Natural killer cell treated with Interleukin-12 subunit alpha and Interleukin-12 subunit beta and Interleukin-15 and Interleukin-18, amount 100 ng/mL, for 72 hours (primary cell): ENCODE measurements at regions not wholly inside any gene's neighbourhood (a gene's known extent, or its start where the extent isn't known, plus 50 kb on each side); places are given as distances from the start of the nearest gene placed in this dataset.

ENCODE experiments used
- ATAC-seq, 2 donors: fragments of 150-1000 bp; cut with Tn5 transposase in 1 of 2; sonication (Bioruptor Pico), chemical (Tn5 transposase) in 1 of 2; 2 replicates each; pipeline ENCODE4 v1.10.0; 2021
- DNase-seq: peaks from one replicate; pipeline ENCODE4 v3.0.0; 2022; ENCODE audit warnings: low spot score
- H3K27ac Mint-ChIP-seq, 2 donors: 1 replicate in 1 of 2; 2 replicates in 1 of 2; pipeline ENCODE4 v1.8.0; 2022; ENCODE audit warnings: mixed read lengths in 2 of 2, mild to moderate bottlenecking in 1 of 2, moderate library complexity in 1 of 2
- H3K27me3 Mint-ChIP-seq, 2 donors: 1 replicate in 1 of 2; 2 replicates in 1 of 2; pipeline ENCODE4 v1.8.0; 2022; ENCODE audit warnings: mixed read lengths in 2 of 2
- H3K36me3 Mint-ChIP-seq: one replicate; pipeline ENCODE4 v1.8.0; 2022; ENCODE audit warnings: mixed read lengths
- H3K4me1 Mint-ChIP-seq, 2 donors: 1 replicate in 1 of 2; 2 replicates in 1 of 2; pipeline ENCODE4 v1.8.0; 2022; ENCODE audit warnings: low read depth in 2 of 2, mixed read lengths in 2 of 2, mild to moderate bottlenecking in 1 of 2
- H3K4me3 Mint-ChIP-seq: one replicate; pipeline ENCODE4 v1.8.0; 2022; ENCODE audit warnings: mixed read lengths
- H3K9me3 Mint-ChIP-seq: 2 replicates; pipeline ENCODE4 v1.8.0; 2022; ENCODE audit warnings: mixed read lengths

- ATAC-seq = no peak
- no peak overlapping the region for H3K4me3 Mint-ChIP-seq
- no peaks in the 10 kb centered on the region for H3K4me1 Mint-ChIP-seq
- H3K27ac Mint-ChIP-seq = no peak overlapping the region
- H3K27me3 Mint-ChIP-seq = peaks cover 15 to 27% of the 10 kb centered on the region in 2 donors
- H3K36me3 Mint-ChIP-seq = no peaks in the 10 kb centered on the region
- no peaks in the 10 kb centered on the region for H3K9me3 Mint-ChIP-seq
- no peak for DNase-seq
These were observed 50.9 kb upstream of the ZNF354B start for GRCh38 chr5:178808886-178809285.

GRCh38 chr5:178801021-178801420 is 58.7 kb upstream of the ZNF354B start:
- Mint-ChIP-seq H3K36me3 (no peaks in the 10 kb centered on the region), H3K4me1 (no peaks in the 10 kb centered on the region), H3K27ac (no peak overlapping the region), H3K27me3 (peaks cover 10 to 11% of the 10 kb centered on the region in 2 donors), H3K4me3 (no peak overlapping the region), H3K9me3 (peaks cover 3% of the 10 kb centered on the region)
- DNase-seq (no peak), ATAC-seq (no peak)

DNA sequence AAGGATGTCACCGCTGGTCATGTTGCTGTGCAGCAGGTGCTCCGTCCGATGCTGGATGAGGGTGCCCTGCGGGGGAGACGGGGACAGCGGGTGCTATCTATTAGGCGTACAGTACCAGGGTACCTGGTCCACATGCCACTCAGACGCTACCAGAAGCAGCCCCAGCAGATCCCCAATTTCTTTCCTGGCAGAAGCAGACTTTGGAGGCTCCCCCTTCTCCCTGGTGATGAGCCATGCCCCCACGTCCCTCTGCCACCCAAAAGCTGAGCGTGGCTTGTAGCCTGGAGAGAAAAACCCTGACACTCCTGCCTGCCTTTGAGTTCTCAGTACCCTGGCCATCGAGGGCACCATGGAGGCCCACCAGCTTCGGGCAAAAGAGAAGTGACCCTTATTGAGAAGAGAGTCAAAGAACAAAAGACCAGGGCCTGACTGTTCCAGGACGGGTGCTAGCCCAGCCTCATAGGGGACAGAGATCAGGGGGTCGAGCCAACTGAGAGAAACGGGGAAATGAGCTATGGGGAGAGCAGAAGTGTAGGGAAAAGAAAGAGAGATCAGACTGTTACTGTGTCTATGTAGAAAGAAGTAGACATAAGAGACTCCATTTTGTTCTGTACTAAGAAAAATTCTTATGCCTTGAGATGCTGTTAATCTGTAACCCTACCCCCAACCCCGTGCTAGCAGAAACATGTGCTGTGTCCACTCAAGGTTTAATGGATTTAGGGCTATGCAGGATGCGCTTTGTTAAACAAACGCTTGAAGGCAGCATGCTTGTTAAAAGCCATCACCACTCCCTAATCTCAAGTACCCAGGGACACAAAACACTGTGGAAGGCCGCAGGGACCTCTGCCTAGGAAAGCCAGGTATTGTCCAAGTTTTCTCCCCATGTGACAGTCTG is 62.0 kb upstream of the ZNF354B start:
- ATAC-seq (peak in 1 of 2 donors; percentile 7), DNase-seq (no peak)
- Mint-ChIP-seq H3K9me3 (peaks cover 3% of the 10 kb centered on the region), H3K27ac (no peak overlapping the region), H3K4me1 (no peaks in the 10 kb centered on the region), H3K27me3 (peaks cover 6 to 9% of the 10 kb centered on the region in 2 donors), H3K36me3 (no peaks in the 10 kb centered on the region), H3K4me3 (no peak overlapping the region)

DNA sequence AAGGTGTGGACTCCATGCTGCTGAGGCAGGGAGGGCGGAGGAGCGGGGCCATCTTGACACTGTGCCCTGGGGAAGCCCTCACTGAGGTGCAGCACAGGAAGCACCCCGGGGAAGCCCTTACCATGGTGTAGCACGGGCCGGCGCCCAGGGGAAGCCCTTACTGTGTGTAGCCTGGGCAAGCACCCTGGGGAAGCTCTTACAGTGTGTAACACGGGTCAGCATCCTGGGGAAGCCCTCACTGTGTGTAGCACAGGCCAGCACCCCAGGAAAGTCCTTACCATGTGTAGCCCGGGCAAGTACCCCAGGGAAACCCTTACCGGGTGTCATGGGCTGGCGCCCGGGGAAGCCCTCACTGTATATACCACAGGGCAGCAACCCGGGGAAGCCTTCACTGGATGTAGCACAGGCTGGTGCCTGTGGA is 62.6 kb upstream of the ZNF354B start:
- Mint-ChIP-seq H3K36me3 (no peaks in the 10 kb centered on the region), H3K4me3 (no peak overlapping the region), H3K27me3 (peaks cover 6 to 9% of the 10 kb centered on the region in 2 donors), H3K4me1 (no peaks in the 10 kb centered on the region), H3K9me3 (peaks cover 3% of the 10 kb centered on the region), H3K27ac (no peak overlapping the region)
- DNase-seq (no peak), ATAC-seq (peak; percentile 52 to 67)

- no peak for DNase-seq
- Mint-ChIP-seq H3K27me3 (peaks cover 3 to 8% of the 10 kb centered on the region in 2 donors), H3K4me1 (no peaks in the 10 kb centered on the region), H3K27ac (no peak overlapping the region), H3K4me3 (no peak overlapping the region), H3K9me3 (peaks cover 1% of the 10 kb centered on the region), H3K36me3 (no peaks in the 10 kb centered on the region)
- ATAC-seq = peak in 1 of 2 donors; percentile 55
These were observed 63.4 kb upstream of the ZNF354B start for GRCh38 chr5:178796165-178796945.

GRCh38 chr5:178794433-178794832 is 64.0 kb upstream of the ZNF354A start:
- ATAC-seq = no peak
- H3K4me3 Mint-ChIP-seq = no peak overlapping the region
- DNase-seq = no peak

GRCh38 chr5:178793696-178794095 is 63.2 kb upstream of the ZNF354A start:
- Mint-ChIP-seq H3K27me3 (peaks cover 0 to 2% of the 10 kb centered on the region in 2 donors), H3K4me3 (no peak overlapping the region), H3K9me3 (no peaks in the 10 kb centered on the region), H3K27ac (no peak overlapping the region), H3K4me1 (no peaks in the 10 kb centered on the region), H3K36me3 (no peaks in the 10 kb centered on the region)
- ATAC-seq (no peak), DNase-seq (no peak)

More at GRCh38 chr5:178794433-178794832, 64.0 kb upstream of the ZNF354A start:
- no peaks in the 10 kb centered on the region for H3K4me1 Mint-ChIP-seq
- H3K27me3 Mint-ChIP-seq = peaks cover 0 to 4% of the 10 kb centered on the region in 2 donors
- no peaks in the 10 kb centered on the region for H3K36me3 Mint-ChIP-seq
- no peaks in the 10 kb centered on the region for H3K9me3 Mint-ChIP-seq
- H3K27ac Mint-ChIP-seq = no peak overlapping the region

DNA sequence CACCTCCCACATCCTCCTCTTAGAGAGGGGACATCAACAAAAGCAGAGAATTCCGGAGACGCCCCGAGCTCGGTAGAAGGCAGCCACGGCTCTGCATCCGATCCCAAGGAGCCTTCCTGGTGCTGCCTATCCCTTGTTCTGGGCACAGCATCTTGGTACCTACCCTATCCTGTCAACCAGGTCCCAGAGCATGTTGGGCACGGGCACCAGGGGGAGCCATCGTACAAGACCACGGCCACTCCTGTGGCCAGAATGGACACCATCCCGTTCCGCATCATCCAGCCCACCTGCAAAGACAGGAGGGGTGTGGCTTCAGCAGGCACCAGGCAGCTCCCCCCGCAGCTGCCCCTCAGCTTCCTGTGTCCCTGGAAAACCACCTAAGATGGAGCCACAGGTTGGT is 62.7 kb upstream of the ZNF354A start:
- Mint-ChIP-seq H3K36me3 (no peaks in the 10 kb centered on the region), H3K27me3 (peaks cover 0 to 2% of the 10 kb centered on the region in 2 donors), H3K27ac (no peak overlapping the region), H3K4me3 (no peak overlapping the region), H3K9me3 (no peaks in the 10 kb centered on the region), H3K4me1 (no peaks in the 10 kb centered on the region)
- DNase-seq (no peak), ATAC-seq (no peak)

DNA sequence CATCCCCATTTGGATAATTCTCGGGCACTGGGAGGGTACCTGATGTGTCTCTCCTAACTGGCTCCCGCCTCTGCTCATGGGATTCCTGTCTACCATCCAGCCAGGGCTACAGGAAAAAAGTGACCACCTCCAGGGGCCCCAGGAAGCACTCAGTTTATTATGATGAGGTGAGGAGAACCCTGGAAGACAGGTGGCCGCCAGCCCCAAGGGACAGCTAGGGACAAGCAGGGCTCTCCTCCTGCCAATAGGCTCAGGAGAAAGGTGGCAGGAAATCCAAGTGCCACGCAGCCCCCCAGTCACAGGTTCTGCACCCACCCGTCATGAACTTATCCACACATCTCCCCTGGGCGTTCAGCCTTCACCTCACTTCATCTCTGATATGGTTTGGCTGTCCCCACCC is 61.5 kb upstream of the ZNF354A start:
- Mint-ChIP-seq H3K36me3 (no peaks in the 10 kb centered on the region), H3K4me3 (no peak overlapping the region), H3K27me3 (no peaks in the 10 kb centered on the region), H3K4me1 (no peaks in the 10 kb centered on the region), H3K9me3 (no peaks in the 10 kb centered on the region), H3K27ac (no peak overlapping the region)
- ATAC-seq (no peak), DNase-seq (no peak)

GRCh38 chr5:178790371-178790770 is 59.9 kb upstream of the ZNF354A start:
- H3K9me3 Mint-ChIP-seq = no peaks in the 10 kb centered on the region
- H3K27ac Mint-ChIP-seq = no peak overlapping the region
- H3K4me1 Mint-ChIP-seq = no peaks in the 10 kb centered on the region
- H3K27me3 Mint-ChIP-seq = no peaks in the 10 kb centered on the region
- no peaks in the 10 kb centered on the region for H3K36me3 Mint-ChIP-seq
- H3K4me3 Mint-ChIP-seq = no peak overlapping the region
- no peak for ATAC-seq
- no peak for DNase-seq

DNA sequence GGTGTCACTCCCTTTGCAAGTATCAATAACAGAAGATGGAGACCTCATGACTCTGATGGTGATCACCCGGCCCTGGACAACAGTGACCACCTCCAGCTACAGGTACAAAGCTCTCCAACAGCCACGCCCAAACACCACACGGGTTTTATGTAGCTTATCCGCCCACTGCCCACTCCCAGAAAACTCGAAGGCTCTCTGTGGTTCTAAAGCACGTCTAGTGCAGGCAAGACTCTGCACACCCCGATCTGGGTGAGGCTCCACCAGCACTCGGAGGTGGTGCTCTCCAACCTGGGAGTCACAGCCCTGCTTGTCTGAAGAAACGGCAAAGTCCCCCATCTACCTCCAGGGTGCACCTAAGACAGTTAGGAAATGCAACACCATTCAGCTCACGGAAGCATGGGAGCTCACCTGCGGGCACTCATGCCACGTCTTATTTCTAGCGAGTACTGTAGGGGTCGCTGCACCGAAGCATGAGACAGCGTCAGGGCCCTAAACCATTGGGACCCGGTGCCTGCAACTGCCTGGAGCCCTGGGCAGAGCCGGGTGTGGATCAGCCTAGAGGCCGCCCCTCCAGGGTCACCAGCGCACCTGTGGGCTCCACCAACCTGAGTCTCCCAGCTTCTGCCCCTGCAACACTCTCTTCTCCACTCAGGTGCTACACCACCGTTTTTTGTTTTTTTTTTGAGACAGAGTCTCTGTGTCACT is 58.1 kb upstream of the ZNF354A start:
- Mint-ChIP-seq H3K9me3 (no peaks in the 10 kb centered on the region), H3K27ac (no peak overlapping the region), H3K4me1 (no peaks in the 10 kb centered on the region), H3K4me3 (no peak overlapping the region), H3K36me3 (no peaks in the 10 kb centered on the region), H3K27me3 (no peaks in the 10 kb centered on the region)
- no peak for ATAC-seq
- DNase-seq = no peak

DNA sequence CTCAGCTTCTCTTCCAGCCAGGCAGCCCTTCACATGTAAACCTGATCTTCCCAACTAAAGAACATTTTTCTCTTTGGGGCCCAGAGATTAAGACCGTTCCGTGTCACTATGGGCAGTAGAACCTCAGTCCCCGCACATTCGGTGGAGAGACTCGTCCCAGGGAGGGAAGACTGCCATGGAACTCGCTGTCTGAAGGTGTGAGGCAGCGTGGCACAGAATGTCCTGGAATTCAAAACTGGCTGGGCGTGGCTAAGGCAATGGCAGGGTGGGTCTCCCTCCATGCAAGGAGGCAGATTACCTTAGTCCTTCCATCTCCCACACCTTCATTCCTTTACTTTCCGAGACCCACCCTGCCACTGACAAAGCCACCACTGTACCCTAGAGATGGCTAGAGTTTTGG is 57.4 kb upstream of the ZNF354A start:
- Mint-ChIP-seq H3K27me3 (no peaks in the 10 kb centered on the region), H3K4me1 (no peaks in the 10 kb centered on the region), H3K27ac (no peak overlapping the region), H3K9me3 (no peaks in the 10 kb centered on the region), H3K36me3 (no peaks in the 10 kb centered on the region), H3K4me3 (no peak overlapping the region)
- ATAC-seq (no peak), DNase-seq (no peak)

GRCh38 chr5:178786859-178787499 is 56.5 kb upstream of the ZNF354A start:
- ATAC-seq = no peak
- H3K4me3 Mint-ChIP-seq = no peak overlapping the region

More at GRCh38 chr5:178786859-178787499, 56.5 kb upstream of the ZNF354A start:
- Mint-ChIP-seq H3K9me3 (no peaks in the 10 kb centered on the region), H3K27me3 (no peaks in the 10 kb centered on the region), H3K36me3 (no peaks in the 10 kb centered on the region), H3K4me1 (no peaks in the 10 kb centered on the region), H3K27ac (no peak overlapping the region)
- no peak for DNase-seq
